ENCODE measurements at regions not wholly inside any gene's neighbourhood (a gene's known extent, or its start where the extent isn't known, plus 50 kb on each side); places are given as distances from the start of the nearest gene placed in this dataset.

DNA sequence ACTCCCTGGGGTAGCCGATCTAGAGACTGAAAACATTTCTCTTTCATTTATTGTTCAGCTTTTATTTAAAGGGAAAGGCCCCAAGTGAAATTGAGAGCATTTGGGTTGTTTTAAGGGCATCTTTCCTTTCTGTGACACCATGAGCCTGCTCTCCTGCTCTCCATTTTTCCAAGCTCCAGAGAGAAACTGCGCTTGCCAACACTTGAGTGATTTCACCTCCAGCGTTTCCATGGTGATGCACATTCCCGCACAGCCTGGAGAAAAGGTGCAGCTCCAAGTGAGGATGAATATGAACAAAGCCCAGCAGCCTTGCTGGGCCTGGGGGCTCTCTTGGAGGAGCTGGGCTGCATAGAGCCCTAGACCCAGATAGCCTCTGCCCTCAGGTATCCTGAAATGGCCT, 159.2 kb upstream of the PPP2R3A start:
- DNase-seq, result no peak
- Histone ChIP-seq H3K9me3 (no peaks in the 10 kb centered on the region), H3K36me3 (no peaks in the 10 kb centered on the region), H3K27me3 (no peaks in the 10 kb centered on the region), H3K27ac (no peak overlapping the region), H3K4me3 (no peak overlapping the region), H3K4me1 (no peaks in the 10 kb centered on the region)
- WGBS, 2 donors, result 37 to 62% methylated on average over 4 of the region's 4 CpGs
- TF ChIP-seq, protein P1, sequence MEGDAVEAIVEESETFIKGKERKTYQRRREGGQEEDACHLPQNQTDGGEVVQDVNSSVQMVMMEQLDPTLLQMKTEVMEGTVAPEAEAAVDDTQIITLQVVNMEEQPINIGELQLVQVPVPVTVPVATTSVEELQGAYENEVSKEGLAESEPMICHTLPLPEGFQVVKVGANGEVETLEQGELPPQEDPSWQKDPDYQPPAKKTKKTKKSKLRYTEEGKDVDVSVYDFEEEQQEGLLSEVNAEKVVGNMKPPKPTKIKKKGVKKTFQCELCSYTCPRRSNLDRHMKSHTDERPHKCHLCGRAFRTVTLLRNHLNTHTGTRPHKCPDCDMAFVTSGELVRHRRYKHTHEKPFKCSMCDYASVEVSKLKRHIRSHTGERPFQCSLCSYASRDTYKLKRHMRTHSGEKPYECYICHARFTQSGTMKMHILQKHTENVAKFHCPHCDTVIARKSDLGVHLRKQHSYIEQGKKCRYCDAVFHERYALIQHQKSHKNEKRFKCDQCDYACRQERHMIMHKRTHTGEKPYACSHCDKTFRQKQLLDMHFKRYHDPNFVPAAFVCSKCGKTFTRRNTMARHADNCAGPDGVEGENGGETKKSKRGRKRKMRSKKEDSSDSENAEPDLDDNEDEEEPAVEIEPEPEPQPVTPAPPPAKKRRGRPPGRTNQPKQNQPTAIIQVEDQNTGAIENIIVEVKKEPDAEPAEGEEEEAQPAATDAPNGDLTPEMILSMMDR (IDR thresholded peaks at IDR 0.05), result no peak
- TF ChIP-seq POLR2AphosphoS5 (IDR thresholded peaks at IDR 0.05) (no peak), POLR2A (IDR thresholded peaks at IDR 0.05) (no peak), EP300 (IDR thresholded peaks at IDR 0.05) (no peak)
- ATAC-seq (ENCODE audit: low FRiP score in 2 of 2), result no peak

DNA sequence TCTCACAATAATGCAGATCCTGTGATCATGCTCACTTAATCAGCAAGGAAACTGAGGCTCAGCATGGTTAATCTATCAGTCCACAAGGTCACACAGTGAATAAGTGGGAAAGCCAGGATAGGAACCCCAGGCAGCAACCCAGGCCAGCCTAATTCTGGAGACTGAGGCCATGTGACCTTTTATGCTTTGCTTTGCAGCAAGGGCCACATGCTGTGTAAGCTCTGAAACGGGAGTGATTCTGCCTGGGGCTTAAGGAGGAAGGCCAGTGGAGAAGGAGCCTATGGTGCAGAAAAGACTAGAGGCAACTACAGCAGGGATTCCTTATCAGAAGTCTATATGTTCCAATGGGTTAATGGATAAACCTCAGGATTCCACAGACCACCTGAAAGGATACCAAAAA, 157.6 kb upstream of the PPP2R3A start:
- DNase-seq (no peak), ATAC-seq (ENCODE audit: low FRiP score in 2 of 2) (no peak)
- H3K9me3 ChIP-seq, result no peaks in the 10 kb centered on the region
- WGBS, 2 donors, result 16 to 23% methylated on average over 1 of the region's 1 CpG
- TF ChIP-seq POLR2AphosphoS5 (IDR thresholded peaks at IDR 0.05), result no peak
- TF ChIP-seq, protein P1 (IDR thresholded peaks at IDR 0.05), result no peak
- no peak for TF ChIP-seq POLR2A (IDR thresholded peaks at IDR 0.05)
- TF ChIP-seq EP300 (IDR thresholded peaks at IDR 0.05), result no peak
- no peaks in the 10 kb centered on the region for H3K4me1 ChIP-seq
- no peaks in the 10 kb centered on the region for H3K27me3 ChIP-seq
- no peaks in the 10 kb centered on the region for H3K36me3 ChIP-seq
- no peak overlapping the region for H3K4me3 ChIP-seq
- H3K27ac ChIP-seq, result no peak overlapping the region

DNA sequence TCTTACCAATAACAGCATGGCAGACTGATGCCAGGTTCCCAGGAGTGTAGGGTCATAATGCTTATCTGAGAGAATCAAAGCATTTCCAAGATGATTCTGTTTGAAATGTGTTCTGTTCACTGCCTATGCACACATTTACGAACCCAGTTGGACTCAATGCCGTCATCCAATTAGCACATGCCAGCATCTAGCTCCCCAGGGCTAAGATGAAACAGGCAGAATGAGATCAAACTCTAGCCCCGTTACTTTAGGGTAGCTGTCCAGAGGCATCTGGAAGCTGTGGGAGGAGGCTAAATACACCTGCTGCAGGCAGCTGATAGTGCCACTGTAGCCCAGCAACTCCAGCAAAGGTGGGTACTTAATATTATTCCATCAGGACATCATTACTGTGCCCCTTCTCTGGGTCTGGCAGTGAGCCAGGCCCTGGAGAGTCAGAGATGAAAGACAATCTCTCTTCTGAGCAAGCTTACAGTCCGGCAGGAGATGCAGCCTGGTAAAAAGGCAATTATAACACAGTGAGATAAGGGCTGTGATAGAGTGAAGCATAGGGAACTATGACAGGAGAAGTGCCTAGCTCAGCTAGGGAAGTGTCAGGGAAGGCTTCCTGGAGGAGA, 156.4 kb upstream of the PPP2R3A start:
- DNase-seq (no peak), ATAC-seq (ENCODE audit: low FRiP score in 2 of 2) (no peak)
- Histone ChIP-seq H3K36me3 (no peaks in the 10 kb centered on the region), H3K27ac (no peak overlapping the region), H3K27me3 (no peaks in the 10 kb centered on the region), H3K4me3 (no peak overlapping the region), H3K4me1 (no peaks in the 10 kb centered on the region), H3K9me3 (no peaks in the 10 kb centered on the region)
- no peak for TF ChIP-seq EP300 (IDR thresholded peaks at IDR 0.05)
- TF ChIP-seq, protein P1 (IDR thresholded peaks at IDR 0.05), result no peak
- TF ChIP-seq POLR2AphosphoS5 (IDR thresholded peaks at IDR 0.05), result no peak
- no peak for TF ChIP-seq POLR2A (IDR thresholded peaks at IDR 0.05)
- 57 to 62% methylated on average over 4 of the region's 4 CpGs for WGBS, 2 donors

DNA sequence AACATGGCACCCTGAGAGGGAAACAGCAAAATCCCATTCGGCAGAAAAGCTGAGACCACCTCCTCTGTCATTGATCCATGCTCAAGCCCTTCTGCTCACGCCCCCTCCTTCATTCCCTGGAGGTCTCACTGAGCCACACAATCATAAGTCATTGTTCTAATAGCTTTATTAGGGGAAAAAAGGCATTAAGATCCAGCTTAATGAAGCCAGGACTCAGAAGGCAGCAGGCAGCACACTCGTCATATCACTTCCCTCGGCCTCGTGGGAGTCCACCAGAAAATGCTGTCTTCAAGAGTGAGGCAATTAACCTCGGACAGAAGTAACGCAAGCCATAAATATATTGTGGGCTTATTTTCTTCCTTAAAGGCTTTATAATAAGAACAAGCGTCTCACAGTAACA, 153.9 kb upstream of the PPP2R3A start:
- Histone ChIP-seq H3K4me3 (no peak overlapping the region), H3K27me3 (no peaks in the 10 kb centered on the region), H3K27ac (no peak overlapping the region), H3K36me3 (no peaks in the 10 kb centered on the region), H3K9me3 (no peaks in the 10 kb centered on the region), H3K4me1 (no peaks in the 10 kb centered on the region)
- ATAC-seq (ENCODE audit: low FRiP score in 2 of 2) (no peak), DNase-seq (no peak)
- WGBS, 2 donors, result 82 to 87% methylated on average over 8 of the region's 8 CpGs
- TF ChIP-seq POLR2AphosphoS5 (IDR thresholded peaks at IDR 0.05), result no peak
- TF ChIP-seq POLR2A (IDR thresholded peaks at IDR 0.05), result no peak
- TF ChIP-seq EP300 (IDR thresholded peaks at IDR 0.05), result no peak
- TF ChIP-seq, protein P1 (IDR thresholded peaks at IDR 0.05), result no peak

DNA sequence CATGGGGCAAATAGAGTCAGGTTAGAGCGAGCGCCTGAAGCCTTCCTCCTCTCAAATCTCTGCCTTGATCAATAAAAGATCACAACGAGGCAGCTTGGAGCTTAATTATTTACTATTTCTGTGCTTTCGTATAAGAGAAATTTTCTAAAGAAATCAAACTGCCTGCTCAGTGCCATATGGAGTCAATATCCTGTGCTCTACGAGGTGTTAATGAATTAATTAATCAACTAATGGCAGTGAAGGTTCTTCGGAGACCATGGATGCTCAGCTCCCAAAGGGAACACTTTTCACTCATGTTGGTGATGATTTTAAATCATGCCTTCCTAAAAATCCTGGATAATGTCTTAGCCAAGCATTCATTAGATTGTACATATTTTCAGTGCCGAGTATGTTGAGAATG, 153.5 kb upstream of the PPP2R3A start:
- WGBS, 2 donors, result 78 to 79% methylated on average over 7 of the region's 7 CpGs
- Histone ChIP-seq H3K36me3 (no peaks in the 10 kb centered on the region), H3K4me1 (no peaks in the 10 kb centered on the region), H3K27ac (no peak overlapping the region), H3K9me3 (no peaks in the 10 kb centered on the region), H3K4me3 (no peak overlapping the region), H3K27me3 (no peaks in the 10 kb centered on the region)
- DNase-seq (no peak), ATAC-seq (ENCODE audit: low FRiP score in 2 of 2) (no peak)
- TF ChIP-seq POLR2A (IDR thresholded peaks at IDR 0.05) (no peak), EP300 (IDR thresholded peaks at IDR 0.05) (no peak), POLR2AphosphoS5 (IDR thresholded peaks at IDR 0.05) (no peak)
- TF ChIP-seq, protein P1 (IDR thresholded peaks at IDR 0.05), result no peak
